Heart left ventricle (tissue), 16 donors: ENCODE measurements at regions not wholly inside any gene's neighbourhood (a gene's known extent, or its start where the extent isn't known, plus 50 kb on each side); places are given as distances from the start of the nearest gene placed in this dataset.

Experiments used
- ATAC-seq, 4 donors: fragments of 200-7000 bp; cut with Tn5 transposase; one replicate each; pipeline ENCODE4 v1.9.1; 2020 to 2022; ENCODE audit warnings: moderate library complexity in 4 of 4, mild to moderate bottlenecking in 3 of 4, moderate number of reproducible peaks in 1 of 4
- DNase-seq, 5 donors: peaks; one replicate each; pipeline ENCODE4 v3.0.0-alpha.2; 2020
- H3K27ac ChIP-seq, 12 donors: fragments of 200-600 bp; sonication (generic) in 4 of 12; one replicate each; pipeline versions ENCODE4 v1.5.0 to v1.8.0; 2016 to 2022; ENCODE audit warnings: mild to moderate bottlenecking in 2 of 12
- H3K27me3 ChIP-seq, 9 donors: fragments of 200-600 bp; sonication (generic) in 2 of 9; one replicate each; pipeline versions ENCODE4 v1.5.1 to v1.8.0; 2016 to 2022; ENCODE audit warnings: mild to moderate bottlenecking in 3 of 9
- H3K36me3 ChIP-seq, 9 donors: fragments of 200-600 bp; sonication (generic) in 2 of 9; one replicate each; pipeline versions ENCODE4 v1.5.0 to v1.8.0; 2018 to 2022; ENCODE audit warnings: mild to moderate bottlenecking in 2 of 9
- H3K4me1 ChIP-seq, 12 donors: fragments of 200-600 bp; sonication (generic) in 4 of 12; one replicate each; pipeline versions ENCODE4 v1.5.0 to v1.8.0; 2016 to 2022; ENCODE audit warnings: mild to moderate bottlenecking in 3 of 12
- H3K4me3 ChIP-seq, 12 donors: fragments of 200-600 bp; sonication (generic) in 4 of 12; one replicate each; pipeline versions ENCODE4 v1.5.0 to v1.8.0; 2017 to 2022; ENCODE audit warnings: mild to moderate bottlenecking in 9 of 12, moderate library complexity in 4 of 12
- H3K9me3 ChIP-seq, 12 donors: fragments of 200-600 bp; sonication (generic) in 4 of 12; one replicate each; pipeline versions ENCODE4 v1.5.0 to v1.8.0; 2016 to 2022; ENCODE audit warnings: mild to moderate bottlenecking in 1 of 12
- CTCF ChIP-seq, 12 donors: fragments of 200-600 bp; sonication (generic) in 4 of 12; IDR thresholded peaks; one replicate each; pipeline versions ENCODE4 v1.5.0 to v1.8.0; 2018 to 2022; ENCODE audit warnings: antibody characterized with exemption in 12 of 12, mild to moderate bottlenecking in 5 of 12
- POLR2A ChIP-seq, 2 donors: fragments of 450-650 bp; IDR thresholded peaks; one replicate each; pipeline ENCODE4 v1.6.1; 2017; ENCODE audit warnings: antibody characterized with exemption in 2 of 2, mild to moderate bottlenecking in 2 of 2, moderate library complexity in 2 of 2
- WGBS, 4 donors: extraction: QIAGEN DNeasy Blood & Tissue Kit in 2 of 4; methylation state at CpG; one replicate each; pipeline versions ENCODE4 v1.1.5 to v1.1.7; 2013 to 2018; 5-methylcytosine and 5-hydroxymethylcytosine counted together
- intact Hi-C, 10 donors: fragments of 100-400 bp; cut with DNase I; formaldehyde crosslinking; loops; one replicate each; pipeline versions ENCODE4 v1.11.1 to v1.14.2; 2022
- donor health status: ischemic (EF 13 %, LVEDD 7.1; RV severe dilation, severe dysfunction).
- donor health status: healthy with polysubstance abuse.
- donor health status: DM: no; HTN: yes; CAD: no.
- donor health status: DM: no; HTN: no; CAD: no.
- donor health status: ischemic (EF 25% LVEDD 6.9; RV normal size, moderate dysfunction).
- donor health status: ischemic (EF 25% LVEDD 5.7; RV mildly dilated, moderate dysfunction).
- donor health status: healthy.
- donor health status: DM: yes; HTN: yes; CAD: no.
- donor health status: ischemic (EF 35%, LVEDD 5.7; RV mildly dilated, moderate dysfunction).
- donor health status: nonischemic (EF 11% LVEDD 7.7; RV severe dilation, severe dysfunction).
- donor health status: DM: yes; HTN: yes; CAD: no.
- donor health status: PGD.
- donor health status: ischemic (EF 29% LVEDD 5.4; RV normal size, mild dysfunction).
- donor health status: nonischemic (EF 23%, LVEDD 6.1; RV moderate dilation, normal function).

GRCh38 chr11:30666817-30667216 lies 80.7 kb upstream of the MPPED2 start:
- H3K27ac ChIP-seq = no peak overlapping the region
- no peak for TF ChIP-seq CTCF (IDR thresholded peaks at IDR 0.05)
- no peak for TF ChIP-seq POLR2A (IDR thresholded peaks at IDR 0.05)
- H3K9me3 ChIP-seq = peaks cover 0 to 7% (median 0%) of the 10 kb centered on the region in 12 donors
- 70 to 81% (median 78%) methylated on average over 2 of the region's 2 CpGs for WGBS, 4 donors
- no peak for ATAC-seq
- intact Hi-C loops = no loop called here
- H3K36me3 ChIP-seq = no peaks in the 10 kb centered on the region
- no peak for DNase-seq
- no peaks in the 10 kb centered on the region for H3K4me1 ChIP-seq
- H3K27me3 ChIP-seq = no peaks in the 10 kb centered on the region
- H3K4me3 ChIP-seq = no peak overlapping the region

- intact Hi-C loops = no loop called here
- Histone ChIP-seq H3K4me3 (no peak overlapping the region), H3K4me1 (no peaks in the 10 kb centered on the region), H3K36me3 (no peaks in the 10 kb centered on the region), H3K27ac (no peak overlapping the region), H3K9me3 (peaks cover 0 to 7% (median 0%) of the 10 kb centered on the region in 12 donors), H3K27me3 (no peaks in the 10 kb centered on the region)
- 82 to 88% (median 87%) methylated on average over 5 of the region's 5 CpGs for WGBS, 4 donors
- TF ChIP-seq POLR2A (IDR thresholded peaks at IDR 0.05) (no peak), CTCF (IDR thresholded peaks at IDR 0.05) (no peak)
- DNase-seq (no peak), ATAC-seq (no peak)
Observed at GRCh38 chr11:30665067-30665466, 78.9 kb upstream of the MPPED2 start.

- intact Hi-C loops = loop anchor here in 7 of 10 donors (5.0 to 10.0 kb wide), 3 partner anchors 299 to 829 kb away; no protein-coding TSS in a partner anchor
- Histone ChIP-seq H3K27ac (no peak overlapping the region), H3K4me1 (no peaks in the 10 kb centered on the region), H3K27me3 (no peaks in the 10 kb centered on the region), H3K4me3 (no peak overlapping the region), H3K36me3 (no peaks in the 10 kb centered on the region), H3K9me3 (no peaks in the 10 kb centered on the region)
- no peak for DNase-seq
- WGBS, 4 donors = 77 to 86% (median 82%) methylated on average over 1 of the region's 1 CpG
- ATAC-seq = no peak
- TF ChIP-seq POLR2A (IDR thresholded peaks at IDR 0.05) = no peak
- TF ChIP-seq CTCF (IDR thresholded peaks at IDR 0.05) = peak in 3 of 12 donors; percentile 34 to 41 (median 36)
Observed at GRCh38 chr11:30653606-30654005, 67.5 kb upstream of the MPPED2 start.

GRCh38 chr11:30652801-30653200 lies 66.6 kb upstream of the MPPED2 start:
- TF ChIP-seq POLR2A (IDR thresholded peaks at IDR 0.05) (no peak), CTCF (IDR thresholded peaks at IDR 0.05) (no peak)
- Histone ChIP-seq H3K4me3 (no peak overlapping the region), H3K4me1 (no peaks in the 10 kb centered on the region), H3K9me3 (no peaks in the 10 kb centered on the region), H3K27me3 (no peaks in the 10 kb centered on the region), H3K36me3 (no peaks in the 10 kb centered on the region), H3K27ac (no peak overlapping the region)
- WGBS, 4 donors = 88 to 98% (median 93%) methylated on average over 2 of the region's 2 CpGs
- no peak for ATAC-seq
- no peak for DNase-seq
- intact Hi-C loops = loop anchor here in 7 of 10 donors (5.0 to 10.0 kb wide), 3 partner anchors 298 to 828 kb away; no protein-coding TSS in a partner anchor
